ENCODE measurements at regions not wholly inside any gene's neighbourhood (a gene's known extent, or its start where the extent isn't known, plus 50 kb on each side); places are given as distances from the start of the nearest gene placed in this dataset.

DNA sequence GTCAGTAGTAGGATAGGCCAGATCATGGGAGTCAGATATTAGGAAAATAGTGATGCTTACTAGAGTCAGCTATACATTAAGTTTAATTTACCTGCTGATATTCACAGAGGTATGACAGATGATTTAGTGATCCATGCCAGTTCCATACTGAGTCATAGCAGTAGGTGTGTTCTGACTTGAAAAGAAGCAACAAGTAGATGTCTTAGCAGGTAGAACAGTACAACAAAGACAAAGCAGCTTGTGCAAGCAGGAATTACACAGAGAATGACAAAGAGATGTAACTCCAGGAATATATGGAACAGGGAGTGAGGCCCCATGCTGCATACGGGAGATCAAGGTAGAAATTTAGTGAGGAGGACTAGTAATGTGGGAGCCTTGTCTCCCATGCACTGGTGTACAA lies 556.9 kb downstream of the SLC16A7 start:
- no peak for DNase-seq

GRCh38 chr12:60159761-60160160 lies 563.9 kb downstream of the SLC16A7 start:
- no peak for DNase-seq

GRCh38 chr12:60162988-60163720 lies 567.3 kb downstream of the SLC16A7 start:
- DNase-seq = no peak

- DNase-seq = no peak
Observed at GRCh38 chr12:60165781-60166180, 570.0 kb downstream of the SLC16A7 start.

DNA sequence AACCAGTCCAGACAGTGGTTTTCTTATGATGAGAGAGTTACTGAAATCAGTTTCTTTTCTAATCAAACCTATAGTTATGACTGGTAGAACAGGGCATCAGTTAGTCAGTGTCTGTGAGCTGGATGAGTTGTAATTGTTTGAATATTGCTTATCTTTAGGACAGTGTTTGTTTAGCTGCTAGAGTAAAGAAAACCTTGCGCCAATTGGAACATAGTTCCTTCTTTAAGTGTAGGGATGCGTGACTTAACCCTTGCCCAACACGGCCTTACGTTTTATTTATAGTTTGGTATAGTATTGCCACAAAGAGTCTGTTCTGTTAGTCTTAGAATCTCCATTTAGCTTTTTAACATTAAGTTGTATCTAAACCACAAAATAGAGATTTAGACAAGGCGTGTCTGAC lies 572.6 kb downstream of the SLC16A7 start:
- DNase-seq = no peak

DNA sequence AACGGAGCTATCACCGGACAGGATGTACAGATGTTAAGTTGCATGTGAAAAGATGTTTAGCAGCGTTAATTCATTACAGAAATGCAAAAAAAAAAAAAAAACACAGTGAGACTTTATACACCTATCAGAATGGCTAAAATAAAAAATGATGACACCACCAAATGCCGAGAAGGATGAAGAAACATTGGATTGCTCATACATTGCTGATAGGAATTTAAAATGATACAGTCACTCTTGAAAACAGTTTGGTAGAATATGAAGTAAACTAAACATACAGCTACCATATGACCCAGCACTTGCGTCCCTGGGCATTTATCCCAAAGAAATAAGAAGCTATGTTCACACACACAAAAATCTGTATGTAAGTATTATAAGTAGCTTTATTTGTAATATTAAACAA lies 574.1 kb downstream of the SLC16A7 start:
- no peak for DNase-seq

- no peak for DNase-seq
Observed at GRCh38 chr12:60172266-60173211, 576.7 kb downstream of the SLC16A7 start.

DNA sequence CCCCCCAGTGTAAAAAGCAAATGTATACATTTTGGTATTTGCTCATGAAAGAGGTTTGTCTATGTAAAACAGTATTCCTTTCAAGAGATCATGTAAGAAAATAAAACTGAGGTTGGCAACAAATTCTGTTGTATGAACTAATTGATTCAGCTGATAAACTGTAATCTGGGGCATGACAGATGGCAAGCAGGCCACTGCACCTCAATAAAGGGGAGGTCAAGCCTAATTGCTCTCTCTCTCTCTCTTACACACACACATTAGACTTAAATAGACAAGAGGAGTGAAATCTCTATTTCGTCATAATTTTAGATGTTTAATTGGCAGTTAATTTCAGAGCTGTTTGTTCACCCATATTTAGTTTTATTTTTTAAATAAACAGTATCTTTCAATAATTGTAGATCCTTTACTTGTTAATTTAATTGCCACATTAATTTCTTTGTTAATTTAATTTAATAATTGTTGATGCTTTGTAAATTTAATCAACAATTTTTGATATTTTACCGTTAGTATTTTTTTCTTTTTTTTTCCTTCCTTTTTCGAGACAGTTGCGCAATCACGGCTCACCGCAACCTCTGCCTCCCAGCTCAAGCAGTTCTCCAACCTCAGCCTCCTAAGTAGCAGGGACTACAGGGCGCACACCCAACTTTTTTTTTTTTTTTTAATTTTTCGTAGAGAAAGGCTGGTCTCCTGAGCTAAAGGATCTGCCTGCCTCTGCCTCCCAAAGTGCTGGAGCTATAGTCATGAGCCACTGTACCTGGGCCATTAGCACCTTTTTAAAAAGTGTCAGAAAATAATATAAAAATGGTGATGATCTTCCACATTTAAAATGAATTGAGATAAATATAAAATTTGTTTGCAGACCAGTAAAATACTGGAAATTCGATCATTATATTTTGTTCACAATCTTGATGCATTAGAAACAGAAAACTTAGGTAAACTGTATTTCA lies 577.7 kb downstream of the SLC16A7 start:
- no peak for DNase-seq

DNA sequence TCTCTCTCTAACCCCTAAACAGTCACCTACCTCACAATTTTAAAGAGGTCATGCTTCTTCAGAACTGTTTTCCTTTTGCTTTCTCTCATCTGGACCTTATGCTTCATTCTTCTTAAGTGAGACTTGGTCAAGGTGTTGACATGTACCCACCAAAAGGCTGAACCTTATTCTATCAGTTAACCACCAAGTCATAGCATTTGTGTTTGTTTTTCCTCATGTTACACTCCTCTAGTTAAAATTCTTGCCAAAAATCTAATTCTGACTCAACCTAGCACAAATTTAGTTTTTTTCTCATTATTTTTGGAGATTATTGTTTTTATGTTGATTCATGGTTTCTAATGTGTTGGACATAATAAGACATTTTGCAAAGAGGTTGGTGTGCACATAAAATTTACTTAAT lies 578.6 kb downstream of the SLC16A7 start:
- no peak for DNase-seq

- DNase-seq = no peak
Observed at GRCh38 chr12:60174941-60175340, 579.1 kb downstream of the SLC16A7 start.

GRCh38 chr12:60176891-60177290 lies 581.1 kb downstream of the SLC16A7 start:
- no peak for DNase-seq

- DNase-seq = no peak
Observed at GRCh38 chr12:60180298-60180697, 584.5 kb downstream of the SLC16A7 start.

DNA sequence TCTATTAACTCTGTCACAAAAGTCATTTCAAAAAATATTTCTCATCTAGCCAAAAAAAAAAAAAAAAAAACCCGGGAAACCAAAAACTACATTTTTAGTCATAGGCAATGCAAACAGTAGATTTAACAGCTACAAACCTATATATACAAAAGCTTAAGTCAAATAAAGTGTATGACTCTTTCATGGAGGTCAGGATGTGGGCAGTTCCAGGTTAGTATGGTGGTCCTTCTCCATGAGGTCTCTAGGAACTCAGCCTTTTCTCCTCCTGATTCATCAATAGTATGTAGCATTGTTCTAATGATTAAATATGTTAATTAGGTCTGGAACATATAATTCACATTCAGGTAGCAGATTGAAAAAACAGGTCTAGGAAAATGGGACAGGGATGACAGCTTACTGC lies 586.5 kb downstream of the SLC16A7 start:
- no peak for DNase-seq

GRCh38 chr12:60184096-60184495 lies 588.3 kb downstream of the SLC16A7 start:
- DNase-seq = no peak

DNA sequence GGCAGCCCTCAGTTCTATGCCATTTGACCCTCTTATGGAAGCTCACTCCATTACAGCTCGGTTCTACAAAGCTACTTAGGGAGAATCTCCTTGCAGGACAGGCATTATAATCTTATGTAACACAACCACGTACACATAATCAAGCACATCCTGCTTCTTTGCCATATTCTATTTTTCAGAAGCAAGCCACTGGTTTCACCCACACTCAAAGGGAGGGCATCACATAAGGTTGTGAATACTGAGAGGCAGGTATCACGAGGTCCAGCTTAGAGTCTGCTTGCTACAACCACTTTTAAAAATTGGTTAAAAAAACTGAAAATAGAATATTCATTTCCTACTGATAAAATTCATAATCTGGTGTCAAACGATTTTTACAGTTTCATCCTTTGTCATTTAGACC lies 589.2 kb downstream of the SLC16A7 start:
- DNase-seq = no peak

GRCh38 chr12:60191271-60191670 lies 595.4 kb downstream of the SLC16A7 start:
- DNase-seq = no peak

DNA sequence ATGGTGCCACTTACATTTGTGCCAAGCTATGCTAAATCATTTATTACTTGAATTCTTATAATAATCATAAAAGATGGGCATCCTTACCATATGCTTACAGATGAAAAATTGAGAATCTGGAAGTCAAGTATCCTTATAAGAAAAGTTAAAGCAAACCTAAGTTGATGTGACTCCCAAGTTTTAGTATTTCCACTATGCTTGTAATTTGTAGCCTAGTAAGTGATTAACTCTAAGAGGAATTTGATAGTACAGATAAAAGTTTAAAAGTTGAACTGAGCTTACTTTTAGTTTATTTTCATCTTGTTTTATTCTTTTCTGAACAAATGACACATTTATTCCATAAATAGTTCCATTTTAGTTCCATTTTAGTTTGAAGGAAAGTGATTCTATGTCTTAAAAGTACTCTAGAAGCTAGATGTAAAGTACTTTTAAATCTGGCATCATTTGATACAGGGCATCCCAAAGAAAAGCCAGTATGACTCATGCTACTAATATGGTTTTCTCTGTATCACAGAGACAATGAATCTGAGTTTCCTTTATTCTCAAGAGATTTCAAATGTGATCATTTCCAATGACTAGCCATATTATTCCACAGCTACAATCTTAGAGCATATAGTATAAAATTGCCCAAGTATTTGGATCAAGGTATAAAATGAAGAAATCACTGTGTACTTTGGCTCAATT lies 596.0 kb downstream of the SLC16A7 start:
- no peak for DNase-seq

DNA sequence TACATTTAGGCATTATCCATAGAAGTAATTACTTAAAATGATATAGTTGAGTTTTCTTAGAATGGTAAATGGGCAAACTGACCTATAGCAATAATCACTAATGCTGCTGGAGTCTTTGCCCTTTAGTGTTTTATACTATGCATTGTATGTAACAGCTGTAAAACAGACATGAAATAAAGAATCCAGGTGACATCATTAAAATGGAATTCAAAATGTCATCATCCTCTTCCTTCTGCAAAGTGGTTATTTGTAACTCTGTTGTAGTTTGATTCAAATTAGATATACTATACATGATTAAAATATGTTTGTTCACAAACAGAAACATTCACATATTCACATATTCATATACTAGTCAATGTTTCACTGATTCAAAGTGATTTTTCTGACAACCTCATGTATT lies 598.8 kb downstream of the SLC16A7 start:
- DNase-seq = no peak

- DNase-seq = no peak
Observed at GRCh38 chr12:60195483-60195882, 599.7 kb downstream of the SLC16A7 start.

GRCh38 chr12:60196366-60196765 lies 600.5 kb downstream of the SLC16A7 start:
- no peak for DNase-seq

DNA sequence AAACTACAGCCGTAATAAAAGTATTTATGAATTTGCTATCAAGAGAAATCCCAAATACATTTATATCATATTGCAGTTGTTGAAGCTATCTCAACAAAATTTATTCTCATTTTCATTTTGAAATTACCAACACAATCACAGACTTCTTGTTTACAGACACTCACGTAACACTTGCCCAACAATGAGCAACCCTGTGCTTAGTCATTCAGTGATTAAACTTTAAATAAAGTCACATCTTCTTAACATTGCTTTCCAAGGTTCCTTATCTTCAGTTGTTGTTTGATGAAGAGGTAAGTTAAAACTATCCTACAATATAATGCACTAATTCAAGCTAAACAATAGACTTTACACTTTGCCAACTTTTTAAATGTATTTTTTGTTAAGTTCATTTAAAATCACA lies 601.8 kb downstream of the SLC16A7 start:
- no peak for DNase-seq

DNA sequence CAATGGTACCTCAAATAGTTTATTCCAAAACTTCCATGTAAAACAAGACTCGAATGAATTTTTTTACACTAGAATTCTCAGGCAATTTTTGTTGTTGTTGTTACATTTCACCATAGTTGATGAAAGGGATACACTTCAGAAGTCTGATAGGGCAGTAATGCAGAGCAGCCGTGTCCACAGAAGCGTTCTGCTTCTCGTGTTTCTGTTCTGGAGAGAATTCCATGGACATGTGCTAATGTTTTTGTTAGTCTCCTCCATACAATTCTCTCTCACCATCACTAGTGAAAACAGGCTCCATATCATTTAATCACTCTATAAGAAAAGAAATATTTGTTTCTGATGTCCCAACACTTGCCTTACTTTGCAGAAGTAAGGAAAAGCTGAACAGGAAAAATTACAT lies 606.1 kb downstream of the SLC16A7 start:
- no peak for DNase-seq
